Activated CD4-positive, alpha-beta T cell treated with anti-CD3 and anti-CD28 coated beads, Interleukin-2, amount 50 U/mL, for 16 hours (primary cell): ENCODE measurements at regions not wholly inside any gene's neighbourhood (a gene's known extent, or its start where the extent isn't known, plus 50 kb on each side); places are given as distances from the start of the nearest gene placed in this dataset.
"Not testable (repeated sequence)": the region's sequence is repeated elsewhere in the genome, so short reads cannot be mapped to it uniquely, and the experiment has no call there.

Source experiments
- DNase-seq: peaks from one replicate; pipeline ENCODE4 v3.0.0-alpha.2; 2020

DNA sequence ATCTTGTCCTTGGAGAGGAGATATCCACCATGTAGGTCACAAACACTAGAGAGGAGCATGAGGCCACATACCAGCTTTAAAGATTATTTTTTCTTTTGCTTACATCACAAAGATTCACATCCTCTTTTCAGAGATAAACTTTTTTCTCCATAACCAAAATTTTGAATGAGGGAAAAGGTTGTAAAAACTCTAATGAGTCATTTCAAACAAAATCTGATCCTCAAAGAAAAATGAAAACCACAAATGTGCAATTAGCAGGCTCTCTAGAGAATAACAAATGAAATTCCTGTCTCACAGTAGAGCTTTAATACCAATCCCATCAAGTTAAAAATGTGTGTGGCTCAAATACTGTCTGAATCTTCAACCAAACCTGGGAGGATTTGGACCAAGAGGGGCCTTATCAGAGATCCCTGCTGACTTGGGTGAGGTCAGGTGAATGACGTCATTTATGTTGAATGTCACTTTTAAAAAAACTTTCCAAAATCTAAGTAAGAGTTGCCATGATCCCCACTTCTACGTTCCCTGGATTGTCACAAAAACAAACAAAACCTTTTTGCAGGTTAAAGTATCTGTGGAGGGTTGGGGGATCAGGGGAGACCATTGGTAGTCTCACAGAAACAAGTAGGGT, 261.5 kb upstream of the NPSR1 start:
- no peak for DNase-seq

DNA sequence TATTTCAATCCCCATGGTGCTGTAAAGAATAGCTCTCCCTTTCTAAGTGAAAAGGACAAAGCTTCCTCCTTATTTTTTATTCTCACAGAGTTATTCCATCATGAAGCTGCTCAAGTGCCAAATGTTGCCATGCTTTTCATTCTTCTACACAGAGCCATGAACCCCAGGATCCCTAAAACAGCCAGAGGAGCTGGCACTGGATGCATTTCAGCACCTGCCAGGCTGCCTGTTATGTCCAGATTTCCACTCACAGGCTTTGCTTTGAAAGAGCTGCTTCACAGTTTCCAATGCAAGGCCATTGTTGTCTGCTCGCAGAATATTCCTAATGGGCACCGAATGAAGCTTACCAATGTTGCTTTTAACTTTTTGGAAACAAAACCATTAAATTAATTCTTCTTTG, 256.2 kb upstream of the NPSR1 start:
- DNase-seq, result no peak

DNA sequence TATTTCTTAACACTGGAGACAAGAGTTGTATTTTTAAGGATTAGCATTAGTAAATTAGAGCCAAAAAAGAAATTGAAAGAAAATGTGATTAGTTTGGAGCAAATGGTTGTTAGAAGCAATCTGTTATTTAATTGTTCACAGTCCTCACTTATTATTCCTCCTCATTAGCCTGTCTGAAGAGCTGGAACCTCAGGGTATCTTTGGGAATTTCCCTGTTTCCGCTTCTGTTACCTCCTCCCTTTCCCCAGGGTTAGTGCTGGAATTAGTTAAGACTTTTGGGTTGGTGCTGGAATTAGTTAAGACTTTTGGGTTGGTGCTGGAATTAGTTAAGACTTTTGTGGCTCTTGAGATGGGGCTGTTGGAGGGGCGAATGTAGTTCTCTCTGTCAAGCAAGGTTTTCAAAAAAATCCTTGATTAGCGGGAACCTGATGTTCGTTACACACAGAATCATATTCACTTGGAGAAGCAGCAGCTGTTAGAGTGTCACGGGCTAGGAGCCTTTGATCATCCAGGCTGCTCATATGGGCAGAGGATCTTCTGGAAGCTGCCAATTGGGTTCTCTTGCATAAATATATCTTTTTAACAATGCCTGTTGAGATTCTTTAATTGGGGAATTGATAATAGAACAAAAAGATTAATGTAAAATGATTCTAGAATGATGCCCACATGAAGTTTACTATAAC, 251.0 kb upstream of the NPSR1 start:
- DNase-seq, result no peak

DNA sequence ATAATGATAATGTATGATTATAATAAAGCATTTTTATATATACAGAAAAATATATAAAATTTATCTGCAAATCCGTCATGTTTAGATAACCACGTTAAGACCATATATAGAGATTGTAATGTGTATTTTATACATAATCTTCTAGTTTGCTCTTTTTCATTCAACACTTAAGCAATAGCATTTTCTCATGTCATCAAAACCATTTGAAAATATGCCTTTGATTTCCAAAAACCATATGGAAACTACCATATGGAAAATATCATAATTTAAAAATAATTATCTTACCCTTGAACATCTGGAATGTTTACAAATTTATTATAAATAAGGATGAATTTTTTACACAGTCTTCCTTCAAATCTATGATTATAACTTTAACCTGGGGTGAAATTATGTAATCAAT, 250.4 kb upstream of the NPSR1 start:
- no peak for DNase-seq

DNA sequence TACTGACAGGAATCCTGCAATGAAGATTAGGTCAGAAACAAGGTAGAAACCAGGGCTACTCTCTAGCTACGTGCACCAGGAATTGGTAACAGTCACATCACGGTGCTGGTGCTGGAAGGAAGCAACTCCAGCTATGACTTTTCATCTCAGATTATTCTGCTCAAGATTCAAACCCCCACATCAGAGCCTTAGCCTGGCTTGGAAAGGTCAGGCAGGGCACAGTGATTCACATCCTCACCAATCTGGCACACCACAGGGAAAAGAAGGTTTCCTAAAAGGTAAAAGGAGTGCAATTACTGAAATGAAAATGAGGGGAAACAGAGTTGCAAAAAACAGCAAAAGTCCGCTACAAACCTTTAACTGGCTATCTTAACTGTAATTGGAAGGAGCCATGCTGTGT, 240.2 kb upstream of the NPSR1 start:
- DNase-seq, result no peak

DNA sequence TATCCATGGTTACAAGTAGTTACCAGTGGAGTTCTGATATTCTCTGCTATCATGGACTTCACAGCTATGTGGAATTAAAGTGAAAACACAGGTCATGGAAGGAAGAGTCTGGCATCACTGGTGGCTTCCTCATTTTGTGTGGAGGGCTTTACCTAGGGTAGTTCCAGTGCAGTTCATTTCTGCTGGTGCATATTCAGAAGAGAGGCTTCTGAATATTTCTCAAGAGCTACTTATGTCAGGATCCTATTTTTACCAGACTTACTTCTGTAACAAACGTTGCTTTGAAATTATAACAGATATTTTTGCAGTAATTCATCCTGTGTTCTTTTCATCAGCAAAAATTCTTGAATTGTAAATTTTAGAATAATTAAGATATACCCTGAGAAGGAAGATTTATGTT, 236.5 kb upstream of the NPSR1 start:
- no peak for DNase-seq

DNA sequence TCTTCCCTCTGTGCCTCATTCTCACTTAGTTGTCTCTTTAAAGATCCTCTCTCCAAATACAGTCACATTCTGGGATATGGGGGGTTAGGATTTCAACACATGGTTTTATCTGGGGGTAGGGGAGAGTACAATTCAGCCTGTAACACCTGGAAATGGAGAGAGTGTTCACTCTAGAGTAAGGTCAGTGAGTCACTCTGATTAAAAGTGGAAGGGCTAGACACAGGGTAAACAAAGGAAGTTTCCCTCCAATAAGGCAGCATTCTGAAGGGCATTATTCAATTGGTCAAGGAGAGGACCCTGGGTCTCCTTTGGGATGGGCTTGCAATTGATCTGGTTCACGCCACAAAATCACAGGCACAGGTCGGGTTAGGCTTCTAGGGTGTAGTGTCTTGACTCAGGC, 232.8 kb upstream of the NPSR1 start:
- no peak for DNase-seq

DNA sequence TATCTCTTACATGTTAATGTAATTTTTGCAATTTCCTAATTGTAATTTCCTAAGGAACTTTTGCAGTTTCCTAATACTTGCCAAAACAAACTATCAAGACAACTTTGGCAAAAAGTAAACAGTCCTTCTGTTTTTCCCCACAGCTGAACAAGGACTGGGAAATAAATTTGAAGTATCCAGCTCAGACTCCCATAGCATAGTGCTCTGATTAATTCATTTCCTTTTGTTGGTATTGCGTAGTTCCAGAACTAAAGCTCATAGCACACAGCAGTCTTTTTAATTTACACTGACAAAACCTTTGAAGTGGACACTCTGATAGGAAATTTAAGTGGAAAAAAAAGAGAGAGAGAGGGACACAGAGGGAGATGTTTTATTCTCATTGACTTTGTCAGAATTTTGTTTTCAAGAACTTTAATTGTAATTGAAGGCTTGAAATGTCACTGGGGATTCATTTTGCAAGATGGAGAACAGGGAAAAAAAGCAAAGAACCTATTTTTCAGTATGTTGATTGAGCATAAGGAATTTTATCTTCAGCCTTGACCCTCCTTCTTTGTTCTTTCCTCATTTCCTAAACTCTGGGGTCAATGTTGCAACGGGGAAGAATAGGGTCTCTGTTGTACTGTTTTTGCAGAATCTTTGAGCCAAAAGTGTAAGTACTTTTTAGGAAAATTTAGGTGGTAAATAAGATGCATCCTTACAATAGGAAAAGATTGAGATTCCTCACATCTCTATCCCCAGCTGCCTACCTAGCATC, 232.2 kb upstream of the NPSR1 start:
- no peak for DNase-seq

DNA sequence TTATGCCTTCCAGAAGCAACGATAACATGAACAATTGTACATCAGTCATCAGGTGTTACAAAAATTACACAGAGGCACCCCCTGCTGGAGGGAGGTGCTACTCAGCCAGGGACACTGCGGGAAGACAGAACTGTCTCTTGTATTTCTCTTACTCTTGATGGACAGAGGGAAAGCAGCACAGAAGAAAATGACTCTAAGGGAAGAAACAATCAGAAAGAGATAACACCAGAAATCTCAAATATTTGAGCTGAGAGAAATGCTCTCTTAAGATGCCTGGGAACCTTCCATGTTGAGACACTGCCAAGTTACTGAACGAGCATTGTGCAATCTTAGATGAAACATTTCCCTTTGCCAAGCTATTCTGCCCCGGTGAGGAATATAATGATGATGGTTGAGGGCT, 227.6 kb upstream of the NPSR1 start:
- no peak for DNase-seq

DNA sequence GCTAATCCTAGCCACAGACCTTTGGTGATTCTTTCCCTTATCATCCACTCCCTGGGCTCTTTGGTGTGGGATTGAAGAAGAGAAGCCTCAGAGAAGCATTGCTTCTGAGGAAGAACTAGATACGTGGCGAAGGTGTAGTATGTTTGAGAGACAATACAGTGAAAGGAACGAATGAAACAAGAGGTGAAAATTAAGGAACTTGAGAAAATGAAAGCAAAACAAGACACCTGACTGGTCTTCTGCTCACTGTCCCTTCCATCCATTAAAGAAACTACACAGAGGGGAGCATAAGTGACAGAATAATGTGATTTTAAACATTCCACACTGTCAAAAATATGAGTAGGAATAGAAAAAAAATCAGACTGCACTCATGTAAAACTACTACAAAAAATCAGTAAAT, 219.6 kb upstream of the NPSR1 start:
- DNase-seq, result no peak

DNA sequence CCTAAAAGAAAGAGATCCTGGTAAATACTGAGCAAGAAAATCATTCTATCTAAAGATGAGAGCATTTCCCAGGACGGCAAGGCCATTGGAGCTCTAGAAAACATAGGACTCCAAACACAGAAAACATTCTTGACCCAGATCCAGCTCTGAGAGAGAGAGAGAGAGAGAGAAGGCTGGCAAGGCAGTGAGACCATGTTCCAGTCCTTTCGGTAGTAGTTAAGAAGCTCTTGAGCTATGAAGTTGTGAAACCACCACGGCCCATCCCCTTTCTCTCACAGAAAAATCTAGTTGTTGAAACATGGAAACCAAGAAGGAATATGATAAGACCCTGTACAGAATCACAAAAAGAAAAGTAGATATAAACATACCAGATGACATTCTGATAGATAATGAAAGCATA, 212.4 kb upstream of the NPSR1 start:
- DNase-seq, result no peak

DNA sequence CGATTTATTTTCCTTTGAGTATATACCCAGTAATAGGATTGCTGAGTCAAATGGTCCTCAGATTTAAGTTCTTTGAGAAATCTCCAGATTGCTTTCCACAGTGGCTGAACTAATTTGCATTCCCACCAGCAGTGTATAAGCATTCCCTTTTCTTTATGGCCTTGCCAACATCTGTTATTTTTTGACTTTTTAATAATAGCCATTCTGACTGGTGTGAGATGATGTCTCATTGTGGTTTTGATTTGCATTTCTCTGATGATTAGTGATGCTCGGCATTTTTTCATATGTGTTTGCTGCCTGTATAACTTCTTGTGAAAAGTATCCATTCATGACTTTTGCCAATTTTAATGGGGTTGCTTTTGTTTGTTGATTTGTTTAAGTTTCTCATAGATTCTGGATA, 209.5 kb upstream of the NPSR1 start:
- not testable (repeated sequence) for DNase-seq

DNA sequence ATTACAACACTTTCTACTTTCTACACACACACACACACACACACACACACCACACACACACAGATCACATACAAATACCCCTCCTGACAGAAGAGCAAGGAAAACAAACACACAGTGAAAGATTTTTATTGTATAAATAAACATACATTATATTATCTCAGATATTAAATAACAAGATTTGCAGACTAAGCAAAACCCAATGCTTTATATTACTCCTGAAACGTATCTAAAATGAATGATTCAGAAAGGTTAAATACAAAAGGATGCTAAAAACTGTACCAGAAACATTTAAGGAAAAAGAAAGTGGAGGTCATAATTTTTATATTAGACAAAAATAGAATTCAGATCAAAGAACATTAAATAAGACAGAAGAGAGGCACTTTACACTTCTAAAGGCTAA, 208.3 kb upstream of the NPSR1 start:
- no peak for DNase-seq

DNA sequence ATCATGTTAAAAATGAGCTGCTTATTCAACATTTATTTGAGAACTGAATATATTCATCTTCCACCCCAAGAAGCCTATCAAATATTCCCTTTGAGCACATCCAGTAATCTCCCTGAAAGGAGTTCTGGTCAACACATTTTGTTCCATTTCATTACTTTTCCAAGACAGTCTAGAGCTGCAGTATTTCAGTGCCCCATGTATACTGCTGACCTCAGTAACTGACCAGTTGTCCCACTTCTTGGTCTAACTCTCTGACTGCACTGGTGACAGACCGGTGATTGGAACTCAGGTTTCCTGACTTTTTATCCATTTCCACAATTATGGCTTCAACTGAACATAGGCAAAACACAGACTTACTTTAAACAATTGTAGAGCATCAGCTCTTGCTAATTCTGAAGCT, 206.8 kb upstream of the NPSR1 start:
- DNase-seq, result no peak

DNA sequence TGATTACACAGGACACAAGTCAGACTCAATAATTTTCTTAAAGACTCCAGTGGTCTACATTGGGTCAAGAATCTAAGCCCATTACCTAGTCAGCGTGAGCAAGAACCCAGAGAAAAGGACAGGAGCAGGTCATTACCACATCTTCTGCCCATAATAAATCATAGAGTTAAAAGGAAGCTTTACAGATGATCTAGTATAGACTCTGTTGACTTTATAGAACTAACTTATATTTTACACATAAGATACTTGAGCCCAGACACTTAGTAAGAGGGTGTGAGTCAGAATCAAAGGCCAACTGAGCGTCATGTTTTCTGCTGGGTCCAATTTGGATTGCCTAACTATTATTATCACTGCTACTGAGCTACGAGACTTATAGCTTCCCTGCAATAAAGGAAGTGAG, 206.1 kb upstream of the NPSR1 start:
- DNase-seq, result no peak

DNA sequence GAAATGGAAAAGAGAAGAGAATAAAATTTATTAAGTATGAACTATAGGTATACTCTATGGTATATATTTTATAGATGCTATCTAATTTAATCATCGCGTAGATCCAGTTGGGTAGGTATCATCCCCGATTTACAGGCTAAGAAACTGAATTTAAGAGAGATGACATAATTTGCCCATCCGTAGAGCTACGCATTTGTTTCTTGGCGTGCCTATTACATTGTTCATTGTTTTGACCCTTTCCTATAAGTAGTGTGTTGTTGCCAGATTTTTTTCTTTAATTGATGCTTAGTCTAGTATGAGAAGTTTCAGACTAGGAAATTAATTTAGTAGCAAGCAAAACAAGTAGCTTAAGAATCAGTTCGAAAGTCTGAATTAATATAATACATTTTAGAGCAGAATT, 205.7 kb upstream of the NPSR1 start:
- DNase-seq, result no peak

DNA sequence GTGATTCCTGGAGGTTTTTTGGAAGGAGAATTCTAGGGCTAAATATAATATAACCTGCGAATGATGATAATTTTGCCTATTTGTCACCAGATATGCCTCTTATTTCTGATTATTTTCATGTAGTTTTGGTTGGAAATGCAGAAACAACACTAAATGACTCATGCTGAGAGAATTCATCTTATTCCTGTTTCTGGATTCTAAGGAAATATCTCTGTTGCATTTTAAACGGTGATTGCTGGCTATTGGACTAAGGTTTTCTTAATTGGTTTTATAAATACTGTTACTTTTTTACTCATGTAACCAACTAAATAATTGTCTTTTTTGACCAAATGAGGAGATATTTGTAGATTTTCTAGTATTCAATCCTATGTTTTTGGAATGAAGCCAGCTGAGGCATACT, 204.9 kb upstream of the NPSR1 start:
- DNase-seq, result no peak

DNA sequence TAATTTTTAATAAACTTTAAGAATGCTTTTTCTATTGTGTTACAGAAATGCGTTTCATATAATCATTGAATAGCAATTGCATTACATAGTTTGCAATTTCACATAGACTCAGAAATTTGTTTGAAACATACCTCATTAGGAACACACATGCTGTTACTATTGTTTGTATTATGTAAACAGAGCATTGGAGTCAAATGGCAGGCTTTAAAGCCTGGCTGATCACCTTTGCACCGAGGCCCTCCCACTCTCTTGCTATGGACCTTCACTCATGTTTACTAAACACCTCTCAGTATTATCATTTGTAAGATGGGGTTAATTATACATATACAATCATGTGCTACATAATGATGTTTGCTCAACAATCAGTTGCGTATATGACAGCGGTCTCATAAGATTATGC, 203.6 kb upstream of the NPSR1 start:
- no peak for DNase-seq

DNA sequence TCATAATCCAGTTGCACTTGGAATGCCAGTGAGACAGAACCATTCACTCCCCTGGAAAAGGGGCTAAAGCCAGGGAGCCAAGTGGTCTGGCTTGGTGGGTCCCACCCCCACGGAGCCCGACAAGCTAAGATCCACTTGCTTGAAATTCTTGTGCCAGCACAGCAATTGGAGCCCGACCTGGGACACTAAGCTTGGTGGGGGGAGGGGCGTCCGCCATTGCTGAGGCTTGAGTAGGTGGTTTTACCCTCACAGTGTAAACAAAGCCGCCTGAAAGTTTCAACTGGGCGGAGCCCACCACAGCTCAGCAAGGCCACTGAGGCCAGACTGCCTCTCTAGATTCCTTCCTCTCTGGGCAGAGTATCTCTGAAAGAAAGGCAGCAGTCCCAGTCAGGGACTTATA, 200.7 kb upstream of the NPSR1 start:
- no peak for DNase-seq

DNA sequence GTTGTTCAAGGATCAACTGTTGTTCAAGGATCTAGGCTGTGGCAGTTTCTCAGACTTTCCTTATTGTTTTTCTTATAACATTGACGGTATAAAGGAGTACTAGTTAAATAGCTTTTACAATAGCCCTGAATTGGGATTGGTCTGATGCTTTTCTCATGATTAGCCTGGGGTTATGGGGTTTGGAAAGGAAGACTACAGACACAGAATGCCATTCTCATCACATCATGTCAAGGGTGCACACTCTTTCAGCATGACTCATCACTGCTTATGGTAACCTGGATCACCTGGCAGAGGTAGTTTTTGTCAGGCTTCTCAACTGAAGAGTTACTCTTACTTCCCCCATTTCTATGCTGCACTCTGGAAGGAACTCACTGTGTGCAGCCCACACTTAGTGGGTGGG, 194.2 kb upstream of the NPSR1 start:
- DNase-seq, result no peak

DNA sequence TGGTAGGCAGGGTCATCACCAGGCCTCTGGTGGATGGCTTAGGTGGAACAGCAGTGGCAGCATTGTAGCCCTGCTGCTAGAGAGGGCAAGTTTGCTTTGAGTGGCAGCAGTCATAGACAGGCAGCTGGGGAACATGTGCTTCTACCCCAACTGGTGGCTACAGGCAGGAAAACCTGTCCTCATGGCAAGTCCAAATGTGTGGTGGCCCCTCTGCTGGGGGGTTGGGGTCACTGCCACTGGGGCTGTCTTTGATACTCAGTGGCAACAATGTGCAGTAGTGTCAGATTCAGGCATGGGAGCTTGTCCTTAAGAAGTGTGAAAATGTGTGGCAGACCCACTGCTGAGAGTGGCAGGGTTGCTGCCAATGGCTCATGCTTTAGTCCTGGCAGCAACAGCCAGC, 186.2 kb upstream of the NPSR1 start:
- no peak for DNase-seq

DNA sequence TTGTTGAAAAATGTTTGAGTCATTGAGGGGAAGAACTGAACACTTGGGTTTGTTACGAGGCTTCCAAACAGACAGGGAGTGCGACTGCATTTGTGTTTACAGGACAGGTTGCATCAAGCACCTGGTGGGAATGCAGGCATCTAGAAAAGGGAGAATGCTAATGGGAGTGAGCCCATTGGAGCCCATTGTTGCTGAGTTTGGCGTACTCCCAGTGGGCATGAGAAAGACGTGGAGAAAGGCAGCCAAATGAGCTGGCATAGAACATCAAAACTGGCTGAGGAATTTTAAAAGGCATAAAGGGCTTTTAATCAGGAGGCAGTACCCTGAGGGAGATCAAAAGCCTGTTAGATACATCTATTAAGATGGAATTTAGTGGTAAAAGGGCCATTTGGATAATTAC, 171.6 kb upstream of the NPSR1 start:
- no peak for DNase-seq

DNA sequence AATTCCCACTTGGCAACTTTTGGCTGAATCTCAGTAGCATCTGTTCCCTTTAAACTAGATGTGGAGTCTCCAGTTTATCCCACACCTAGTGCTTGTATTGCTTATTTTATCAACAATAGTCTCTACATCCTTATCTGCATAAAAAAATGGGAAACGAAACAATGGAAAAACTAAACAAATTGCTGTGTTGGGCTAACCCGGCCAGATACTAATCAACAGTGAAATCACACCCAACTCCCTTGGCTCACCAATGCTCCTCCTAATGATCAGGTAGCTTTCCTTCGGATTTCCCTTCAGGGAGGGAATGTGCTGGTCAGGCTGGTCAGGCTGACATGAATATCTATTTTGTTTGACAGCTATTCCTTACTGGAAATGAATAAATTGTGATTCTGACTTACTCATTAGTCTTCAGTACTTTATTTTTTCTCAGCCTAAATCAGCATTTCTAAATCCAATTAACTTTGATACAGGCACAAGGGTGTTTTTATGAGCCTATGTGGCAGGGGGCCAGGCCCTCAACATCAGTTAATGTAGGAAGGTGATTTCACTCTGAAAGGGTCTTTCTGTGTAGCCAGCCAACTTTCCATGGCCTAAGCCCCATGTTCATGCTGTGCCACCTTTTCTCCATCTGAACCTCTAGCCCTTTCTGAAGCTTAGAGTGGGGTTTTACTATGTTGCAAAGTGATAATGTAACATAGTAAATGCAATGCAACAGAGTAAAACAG, 170.5 kb upstream of the NPSR1 start:
- DNase-seq, result no peak

DNA sequence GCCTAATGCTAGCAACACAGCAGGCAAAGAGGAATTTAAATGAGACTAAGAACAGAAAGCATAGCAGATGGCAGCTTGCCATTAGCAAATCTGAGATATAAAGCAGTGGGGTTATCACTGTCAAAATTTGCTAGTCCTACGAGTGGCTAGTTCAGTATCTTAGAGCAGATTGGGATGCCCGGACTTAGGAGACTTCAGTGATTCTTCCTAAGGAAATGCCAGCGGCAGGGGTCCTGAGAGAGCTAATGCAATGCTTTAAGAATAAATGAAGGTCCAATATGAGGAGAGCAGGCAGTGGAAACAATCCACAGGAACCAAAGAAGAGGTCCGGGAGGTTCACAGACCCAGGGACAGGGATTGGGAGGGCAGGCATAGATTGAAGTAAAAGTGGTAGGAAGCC, 169.3 kb upstream of the NPSR1 start:
- DNase-seq, result no peak
